Adrenal gland (tissue), 5 donors: ENCODE measurements at regions not wholly inside any gene's neighbourhood (a gene's known extent, or its start where the extent isn't known, plus 50 kb on each side); places are given as distances from the start of the nearest gene placed in this dataset.

Source experiments
- CTCF ChIP-seq, 6 experiments: fragments of 450-650 bp in 4 of 6; fragments of 200-600 bp in 2 of 6; sonication (generic) in 1 of 6; IDR thresholded peaks; 1 replicate in 5 of 6; 2 replicates in 1 of 6; pipeline versions ENCODE4 v1.5.1 to v1.8.0; 2016 to 2021; ENCODE audit warnings: antibody characterized with exemption in 6 of 6, mild to moderate bottlenecking in 2 of 6, moderate library complexity in 1 of 6
- POLR2A ChIP-seq, 2 donors: fragments of 450-650 bp; IDR thresholded peaks; one replicate each; pipeline ENCODE4 v1.6.1; 2017; ENCODE audit warnings: antibody characterized with exemption in 2 of 2, mild to moderate bottlenecking in 2 of 2, moderate library complexity in 1 of 2
- donor health status: DM: no; HTN: no; CAD: no.

DNA sequence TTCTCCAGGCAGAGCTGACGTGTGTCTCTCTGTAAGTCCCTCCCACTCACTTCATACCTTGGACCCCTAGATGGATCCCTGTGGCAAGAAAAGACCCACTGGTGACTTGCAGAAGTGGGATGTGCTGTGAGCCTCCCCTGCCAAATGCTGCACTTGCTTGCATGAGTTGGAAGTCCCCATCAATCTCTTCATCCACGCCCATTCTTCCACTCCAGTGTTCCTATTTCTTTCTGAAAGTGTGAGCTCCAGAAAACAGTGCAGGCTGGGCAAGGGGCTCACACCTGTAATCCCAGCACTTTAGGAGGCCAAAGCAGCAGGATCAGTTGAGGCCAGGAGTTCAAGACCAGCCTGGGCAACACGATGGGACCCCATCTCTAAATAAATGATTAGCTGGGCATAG lies 254.1 kb upstream of the IRF2BP2 start:
- TF ChIP-seq CTCF (IDR thresholded peaks at IDR 0.05) (no peak), POLR2A (IDR thresholded peaks at IDR 0.05) (no peak)
